ENCODE measurements at regions not wholly inside any gene's neighbourhood (a gene's known extent, or its start where the extent isn't known, plus 50 kb on each side); places are given as distances from the start of the nearest gene placed in this dataset.
A peak's percentile ranks its signal among the peaks of the same experiment; 100 is the strongest.
"Not testable (repeated sequence)": the region's sequence is repeated elsewhere in the genome, so short reads cannot be mapped to it uniquely, and the experiment has no call there.

- TF ChIP-seq, protein P1, sequence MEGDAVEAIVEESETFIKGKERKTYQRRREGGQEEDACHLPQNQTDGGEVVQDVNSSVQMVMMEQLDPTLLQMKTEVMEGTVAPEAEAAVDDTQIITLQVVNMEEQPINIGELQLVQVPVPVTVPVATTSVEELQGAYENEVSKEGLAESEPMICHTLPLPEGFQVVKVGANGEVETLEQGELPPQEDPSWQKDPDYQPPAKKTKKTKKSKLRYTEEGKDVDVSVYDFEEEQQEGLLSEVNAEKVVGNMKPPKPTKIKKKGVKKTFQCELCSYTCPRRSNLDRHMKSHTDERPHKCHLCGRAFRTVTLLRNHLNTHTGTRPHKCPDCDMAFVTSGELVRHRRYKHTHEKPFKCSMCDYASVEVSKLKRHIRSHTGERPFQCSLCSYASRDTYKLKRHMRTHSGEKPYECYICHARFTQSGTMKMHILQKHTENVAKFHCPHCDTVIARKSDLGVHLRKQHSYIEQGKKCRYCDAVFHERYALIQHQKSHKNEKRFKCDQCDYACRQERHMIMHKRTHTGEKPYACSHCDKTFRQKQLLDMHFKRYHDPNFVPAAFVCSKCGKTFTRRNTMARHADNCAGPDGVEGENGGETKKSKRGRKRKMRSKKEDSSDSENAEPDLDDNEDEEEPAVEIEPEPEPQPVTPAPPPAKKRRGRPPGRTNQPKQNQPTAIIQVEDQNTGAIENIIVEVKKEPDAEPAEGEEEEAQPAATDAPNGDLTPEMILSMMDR (IDR thresholded peaks at IDR 0.05; ENCODE audit: insufficient read depth, low read depth, low read length) = no peak
- DNase-seq (ENCODE audit: low read depth) = peak; percentile 70
- H3K4me3 ChIP-seq (ENCODE audit: low read depth, low read length) = no peak overlapping the region
Observed at GRCh38 chr3:194872669-194872977, 186.9 kb downstream of the FAM43A start.

DNA sequence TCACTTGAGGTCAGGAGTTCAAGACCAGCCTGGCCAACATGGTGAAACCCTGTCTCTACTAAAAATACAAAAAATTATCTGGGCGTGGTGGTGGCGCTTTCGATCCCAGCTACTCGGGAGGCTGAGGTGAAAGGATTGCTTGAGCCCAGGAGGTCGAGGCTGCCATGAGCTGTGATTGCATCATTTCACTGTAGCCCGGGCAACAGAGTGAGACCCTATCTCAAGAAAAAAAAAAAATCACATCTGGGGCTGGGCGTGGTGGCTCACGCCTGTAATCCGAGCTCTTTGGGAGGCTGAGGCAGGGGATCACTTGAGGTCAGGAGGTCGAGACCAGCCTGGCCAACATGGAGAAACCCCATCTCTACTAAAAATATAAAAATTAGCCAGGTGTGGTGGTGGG lies 187.8 kb downstream of the FAM43A start:
- H3K4me3 ChIP-seq (ENCODE audit: low read depth, low read length); DNase-seq (ENCODE audit: low read depth): not testable (repeated sequence)

DNA sequence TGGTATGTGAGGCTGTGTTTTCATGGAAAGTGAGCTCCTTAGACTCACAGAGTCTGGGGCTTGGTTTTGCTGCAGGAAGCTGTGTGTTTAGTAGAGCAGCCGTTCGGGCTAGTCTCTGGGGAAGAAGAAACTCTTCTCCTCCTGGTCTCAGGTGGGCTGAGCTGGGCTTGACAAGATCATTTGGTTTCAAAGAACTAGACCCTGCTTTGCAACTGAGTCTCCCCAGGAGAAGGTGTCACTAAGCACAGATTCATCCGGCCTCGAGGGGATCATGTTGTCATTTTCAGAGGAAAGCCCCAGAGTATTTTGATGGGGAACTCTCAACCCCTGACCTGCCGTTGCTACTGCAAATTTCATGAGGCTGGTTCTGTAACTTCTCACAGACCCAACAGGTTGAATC lies 188.5 kb downstream of the FAM43A start:
- no peak overlapping the region for H3K4me3 ChIP-seq (ENCODE audit: low read depth, low read length)
- DNase-seq (ENCODE audit: low read depth) = no peak
- TF ChIP-seq, protein P1 (IDR thresholded peaks at IDR 0.05; ENCODE audit: insufficient read depth, low read depth, low read length) = no peak

DNA sequence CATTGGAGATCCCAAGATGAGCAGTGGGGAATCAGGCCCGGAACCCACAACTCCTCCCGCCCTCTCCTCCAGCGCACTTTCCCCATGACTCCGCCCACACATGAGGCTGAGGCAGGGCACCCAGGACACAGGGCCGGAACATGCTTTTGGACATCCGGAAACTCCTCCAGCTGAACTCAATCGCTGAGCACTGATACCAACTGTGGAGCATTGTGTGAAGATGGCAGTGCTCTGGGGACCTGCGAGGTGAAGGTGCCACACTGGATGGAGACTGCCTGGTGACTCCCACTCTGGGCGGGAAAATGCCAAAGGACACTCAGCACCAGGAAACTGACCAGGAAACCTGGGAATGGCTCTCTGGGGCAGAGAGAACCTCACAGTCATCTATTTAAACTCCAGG lies 189.1 kb downstream of the FAM43A start:
- DNase-seq (ENCODE audit: low read depth) = no peak
- TF ChIP-seq, protein P1 (IDR thresholded peaks at IDR 0.05; ENCODE audit: insufficient read depth, low read depth, low read length) = no peak
- no peak overlapping the region for H3K4me3 ChIP-seq (ENCODE audit: low read depth, low read length)

DNA sequence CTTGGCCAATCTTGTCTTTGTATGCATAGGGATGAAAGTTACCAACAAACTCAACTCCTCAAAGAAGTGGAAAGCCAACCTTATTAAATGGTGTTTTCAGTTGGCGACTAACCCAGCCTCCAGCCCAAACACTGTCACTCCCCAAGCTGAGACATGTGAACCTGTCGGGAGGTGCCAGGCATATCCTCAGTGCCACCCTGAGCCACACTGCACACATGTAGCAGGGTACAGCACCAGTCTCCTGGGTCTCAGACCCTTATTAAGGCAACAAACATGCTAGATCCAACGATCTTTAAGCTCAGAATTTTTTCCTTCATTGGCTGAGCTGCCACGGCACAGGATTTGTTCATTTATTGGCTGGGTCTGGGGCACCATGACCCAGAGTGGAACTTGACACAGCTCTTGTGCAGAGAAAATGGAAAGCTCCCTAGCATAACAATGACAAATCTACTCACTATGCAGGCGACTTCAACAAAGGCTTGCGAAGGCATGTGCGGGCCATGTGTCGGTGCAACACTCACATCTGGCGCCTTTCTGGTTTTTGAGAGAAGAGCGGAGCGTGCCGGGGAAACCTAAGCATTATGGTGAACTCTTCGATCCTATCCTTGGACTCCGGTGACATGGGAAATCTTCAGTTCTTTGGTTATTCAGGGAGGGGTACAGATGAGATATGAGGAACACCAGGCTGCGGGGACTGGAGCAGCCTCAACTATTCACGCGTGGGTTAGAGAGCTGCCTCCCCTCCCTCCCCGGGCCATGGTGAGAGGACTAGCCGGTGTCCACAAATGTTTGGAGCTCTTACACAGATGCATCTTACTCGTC lies 190.1 kb downstream of the FAM43A start:
- H3K4me3 ChIP-seq (ENCODE audit: low read depth, low read length) = no peak overlapping the region
- no peak for DNase-seq (ENCODE audit: low read depth)
- TF ChIP-seq, protein P1 (IDR thresholded peaks at IDR 0.05; ENCODE audit: insufficient read depth, low read depth, low read length) = no peak

DNA sequence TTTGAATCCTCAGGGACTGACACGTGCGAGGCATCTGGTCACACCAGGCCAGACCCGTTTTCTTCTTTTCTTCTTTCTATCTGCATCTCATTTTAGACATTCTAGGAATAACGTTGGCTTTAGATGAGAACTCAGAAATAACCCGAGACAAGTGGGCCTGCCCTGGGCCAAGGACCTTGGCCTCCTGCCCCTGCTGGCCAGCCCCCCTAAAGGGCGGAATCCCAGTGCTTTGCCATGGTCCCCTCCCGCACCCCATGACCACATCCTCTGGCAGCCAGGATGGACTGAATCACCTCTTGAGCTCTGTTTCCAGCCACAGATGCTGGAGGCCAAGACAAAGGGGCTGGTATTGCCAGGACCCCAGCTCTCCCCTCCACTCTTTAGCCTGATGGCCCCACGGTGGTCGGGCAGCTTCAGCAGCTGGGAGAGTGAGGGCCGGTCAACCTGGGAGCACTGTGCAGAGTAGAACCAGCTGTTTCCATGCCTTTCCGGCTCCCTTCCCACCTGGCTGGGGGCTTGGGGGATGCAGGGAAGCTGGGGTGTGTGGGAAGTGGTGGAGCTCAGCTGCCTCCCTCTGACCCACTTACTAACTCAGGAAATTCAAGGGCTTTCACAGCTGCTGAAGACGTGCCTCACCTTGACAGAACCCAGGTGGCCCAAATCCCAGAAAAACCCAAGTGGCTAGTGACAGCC lies 190.9 kb downstream of the FAM43A start:
- no peak for DNase-seq (ENCODE audit: low read depth)
- no peak overlapping the region for H3K4me3 ChIP-seq (ENCODE audit: low read depth, low read length)
- TF ChIP-seq, protein P1 (IDR thresholded peaks at IDR 0.05; ENCODE audit: insufficient read depth, low read depth, low read length) = no peak

GRCh38 chr3:194877291-194878119 lies 191.8 kb downstream of the FAM43A start:
- TF ChIP-seq, protein P1 (IDR thresholded peaks at IDR 0.05; ENCODE audit: insufficient read depth, low read depth, low read length) = no peak
- DNase-seq (ENCODE audit: low read depth) = no peak
- no peak overlapping the region for H3K4me3 ChIP-seq (ENCODE audit: low read depth, low read length)
